K562 (cell line): ENCODE measurements at regions not wholly inside any gene's neighbourhood (a gene's known extent, or its start where the extent isn't known, plus 50 kb on each side); places are given as distances from the start of the nearest gene placed in this dataset.
A peak's percentile ranks its signal among the peaks of the same experiment; 100 is the strongest.

Experiments
- BRF2 ChIP-seq: IDR thresholded peaks from 3 replicates; pipeline ENCODE4 v1.6.1; 2011; ENCODE audit warnings: borderline replicate concordance, mild to moderate bottlenecking; ENCODE audit not compliant: insufficient read length, insufficient read depth
- C11orf30 ChIP-seq: fragments of 450-650 bp; IDR thresholded peaks from 2 replicates; pipeline ENCODE4 v1.6.1; 2016; ENCODE audit warnings: low read depth, mild to moderate bottlenecking
- DPF2 ChIP-seq: fragments of 450-650 bp; IDR thresholded peaks from 2 replicates; pipeline ENCODE4 v1.6.1; 2016
- FOXK2 ChIP-seq, 2 experiments: fragments of 450-650 bp; IDR thresholded peaks in 1 of 2; conservative IDR thresholded peaks in 1 of 2; 2 replicates each; pipeline ENCODE4 v1.6.1; 2016; ENCODE audit warnings: low read depth in 2 of 2, mild to moderate bottlenecking in 1 of 2
- MGA ChIP-seq: fragments of 450-650 bp; IDR thresholded peaks from 2 replicates; pipeline ENCODE4 v1.6.1; 2016; ENCODE audit warnings: mild to moderate bottlenecking, moderate library complexity
- POLR2H ChIP-seq: IDR thresholded peaks from 2 replicates; pipeline ENCODE4 v1.6.1; 2016; ENCODE audit warnings: missing genetic modification characterization, low read depth, mild to moderate bottlenecking, control low read depth, missing compliant biosample characterization, moderate library complexity
- ZBTB11 ChIP-seq, 3 experiments: fragments of 200-800 bp in 1 of 3; fragments of 250-450 bp in 1 of 3; fragments of 450-650 bp in 1 of 3; sonication (Bioruptor Pico) in 1 of 3; sonication (Bioruptor generic) in 1 of 3; formaldehyde crosslinking in 1 of 3; IDR thresholded peaks; 2 replicates each; pipeline versions ENCODE4 v1.6.1 to v1.8.0; 2016 to 2022; ENCODE audit warnings: mild to moderate bottlenecking in 2 of 3, missing genetic modification characterization in 2 of 3, missing compliant biosample characterization in 1 of 3, moderate library complexity in 1 of 3
- TF ChIP-seq, protein P1 (sequence below): fragments of 450-650 bp; formaldehyde crosslinking; conservative IDR thresholded peaks from 2 replicates; pipeline ENCODE4 v1.4.0; 2022; ENCODE audit warnings: mild to moderate bottlenecking, missing genetic modification characterization

DNA sequence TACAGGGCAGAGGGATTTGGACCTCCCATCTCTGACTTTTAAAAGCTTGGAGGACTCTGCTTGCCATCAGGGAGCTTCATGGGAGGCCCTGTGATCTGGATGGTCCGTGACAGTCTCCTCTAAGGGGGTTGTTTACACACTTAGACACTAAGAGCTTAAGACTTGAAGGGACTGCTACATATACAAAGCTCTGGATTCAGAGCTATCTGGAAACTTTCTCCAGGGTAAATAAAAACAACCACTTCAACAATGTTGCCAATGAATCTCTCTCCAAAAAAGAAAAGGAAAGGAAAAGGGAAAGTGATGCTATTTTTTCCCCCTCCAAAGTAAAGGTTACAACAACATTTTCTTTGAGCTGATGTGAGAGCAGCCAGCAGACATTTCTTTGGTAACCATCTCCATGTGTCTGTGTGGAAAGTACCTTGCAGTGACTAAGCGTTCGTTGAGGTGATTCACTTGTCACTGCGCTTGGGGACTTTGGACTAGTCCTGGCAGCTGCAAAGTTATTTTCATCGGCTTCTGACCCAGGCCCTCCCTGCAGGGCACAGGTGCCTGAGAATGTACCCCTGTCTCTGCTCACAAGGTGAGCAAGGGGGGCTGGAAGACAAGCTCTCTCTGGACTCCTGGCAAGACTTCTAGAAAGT lies 262.1 kb upstream of the KLF4 start (continued):
- TF ChIP-seq MGA (peak; percentile 55), BRF2 (no peak), DPF2 (peak; percentile 15; the same call in 1 of the 2 replicates), FOXK2 (conservative IDR thresholded peaks at IDR 0.05 in 1 of 2, IDR thresholded peaks at IDR 0.05 in 1 of 2; ENCODE audit: low read depth in 2 of 2) (peak in 1 of 2 experiments; percentile 20; a peak in 1 of 4 replicates), POLR2H (tag) (no peak), ZBTB11 (CRISPR knock-in tag; IDR thresholded peaks at IDR 0.05) (no peak), C11orf30 (peak; percentile 66)
- TF ChIP-seq, protein P1, sequence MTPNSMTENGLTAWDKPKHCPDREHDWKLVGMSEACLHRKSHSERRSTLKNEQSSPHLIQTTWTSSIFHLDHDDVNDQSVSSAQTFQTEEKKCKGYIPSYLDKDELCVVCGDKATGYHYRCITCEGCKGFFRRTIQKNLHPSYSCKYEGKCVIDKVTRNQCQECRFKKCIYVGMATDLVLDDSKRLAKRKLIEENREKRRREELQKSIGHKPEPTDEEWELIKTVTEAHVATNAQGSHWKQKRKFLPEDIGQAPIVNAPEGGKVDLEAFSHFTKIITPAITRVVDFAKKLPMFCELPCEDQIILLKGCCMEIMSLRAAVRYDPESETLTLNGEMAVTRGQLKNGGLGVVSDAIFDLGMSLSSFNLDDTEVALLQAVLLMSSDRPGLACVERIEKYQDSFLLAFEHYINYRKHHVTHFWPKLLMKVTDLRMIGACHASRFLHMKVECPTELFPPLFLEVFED (CRISPR knock-in tag): no peak
